ENCODE measurements at regions not wholly inside any gene's neighbourhood (a gene's known extent, or its start where the extent isn't known, plus 50 kb on each side); places are given as distances from the start of the nearest gene placed in this dataset.

GRCh38 chrX:69388526-69388925 lies 115.6 kb upstream of the NALF2 start:
- POLR2A ChIA-PET, result no interaction called here
- no peak overlapping the region for H3K4me3 Mint-ChIP-seq
- H3K4me1 Mint-ChIP-seq (ENCODE audit: low read depth), result no peaks in the 10 kb centered on the region
- no peaks in the 10 kb centered on the region for H3K36me3 Mint-ChIP-seq (ENCODE audit: low read depth)
- H3K27me3 Mint-ChIP-seq (ENCODE audit: low read depth), result no peaks in the 10 kb centered on the region
- ATAC-seq (no peak), DNase-seq (no peak)
- H3K9me3 Mint-ChIP-seq (ENCODE audit: insufficient read depth), result no peaks in the 10 kb centered on the region
- no peak overlapping the region for H3K27ac Mint-ChIP-seq
- CTCF ChIA-PET, result no interaction called here

GRCh38 chrX:69387567-69388487 lies 116.3 kb upstream of the NALF2 start:
- H3K4me3 Mint-ChIP-seq, result no peak overlapping the region
- H3K36me3 Mint-ChIP-seq (ENCODE audit: low read depth), result no peaks in the 10 kb centered on the region
- ChIA-PET POLR2A (no interaction called here), CTCF (interaction anchor here (1.4 kb wide), 1 partner anchor 14 kb away, joined by 4 read pairs; no protein-coding TSS in a partner anchor)
- peak; percentile 61 for ATAC-seq
- H3K27me3 Mint-ChIP-seq (ENCODE audit: low read depth), result no peaks in the 10 kb centered on the region
- peak; percentile 40 for DNase-seq
- H3K9me3 Mint-ChIP-seq (ENCODE audit: insufficient read depth), result no peaks in the 10 kb centered on the region
- H3K27ac Mint-ChIP-seq, result no peak overlapping the region
- no peaks in the 10 kb centered on the region for H3K4me1 Mint-ChIP-seq (ENCODE audit: low read depth)

- CTCF ChIA-PET, result interaction anchor here (1.4 to 2.0 kb wide), 2 partner anchors 13 to 559 kb away, joined by 4 to 8 read pairs; no protein-coding TSS in a partner anchor
- POLR2A ChIA-PET, result no interaction called here
- no peaks in the 10 kb centered on the region for H3K4me1 Mint-ChIP-seq (ENCODE audit: low read depth)
- H3K4me3 Mint-ChIP-seq, result no peak overlapping the region
- no peak for DNase-seq
- no peak for ATAC-seq
- H3K36me3 Mint-ChIP-seq (ENCODE audit: low read depth), result no peaks in the 10 kb centered on the region
- H3K27me3 Mint-ChIP-seq (ENCODE audit: low read depth), result no peaks in the 10 kb centered on the region
- H3K27ac Mint-ChIP-seq, result no peak overlapping the region
- no peaks in the 10 kb centered on the region for H3K9me3 Mint-ChIP-seq (ENCODE audit: insufficient read depth)
These were observed 117.4 kb upstream of the NALF2 start for GRCh38 chrX:69386681-69387080.

- Mint-ChIP-seq H3K4me1 (ENCODE audit: low read depth) (no peaks in the 10 kb centered on the region), H3K4me3 (no peak overlapping the region), H3K27ac (no peak overlapping the region), H3K36me3 (ENCODE audit: low read depth) (no peaks in the 10 kb centered on the region), H3K27me3 (ENCODE audit: low read depth) (no peaks in the 10 kb centered on the region), H3K9me3 (ENCODE audit: insufficient read depth) (no peaks in the 10 kb centered on the region)
- POLR2A ChIA-PET, result no interaction called here
- no peak for ATAC-seq
- no peak for DNase-seq
- CTCF ChIA-PET, result no interaction called here
These were observed 124.7 kb upstream of the NALF2 start for GRCh38 chrX:69379412-69379811.

- ChIA-PET POLR2A (no interaction called here), CTCF (interaction anchor here (1.2 kb wide), 1 partner anchor 13 kb away, joined by 4 read pairs; no protein-coding TSS in a partner anchor)
- Mint-ChIP-seq H3K4me1 (ENCODE audit: low read depth) (no peaks in the 10 kb centered on the region), H3K36me3 (ENCODE audit: low read depth) (no peaks in the 10 kb centered on the region), H3K9me3 (ENCODE audit: insufficient read depth) (no peaks in the 10 kb centered on the region), H3K4me3 (no peak overlapping the region), H3K27ac (no peak overlapping the region), H3K27me3 (ENCODE audit: low read depth) (no peaks in the 10 kb centered on the region)
- DNase-seq, result no peak
- ATAC-seq, result no peak
These were observed 129.6 kb upstream of the NALF2 start for GRCh38 chrX:69374569-69374968.

GRCh38 chrX:69372435-69372834 lies 131.7 kb upstream of the NALF2 start:
- Mint-ChIP-seq H3K27me3 (ENCODE audit: low read depth) (no peaks in the 10 kb centered on the region), H3K4me3 (no peak overlapping the region), H3K9me3 (ENCODE audit: insufficient read depth) (no peaks in the 10 kb centered on the region), H3K4me1 (ENCODE audit: low read depth) (no peaks in the 10 kb centered on the region), H3K27ac (no peak overlapping the region), H3K36me3 (ENCODE audit: low read depth) (no peaks in the 10 kb centered on the region)
- DNase-seq, result no peak
- ATAC-seq, result no peak
- POLR2A ChIA-PET, result no interaction called here
- CTCF ChIA-PET, result no interaction called here

GRCh38 chrX:69371159-69371558 lies 133.0 kb upstream of the NALF2 start:
- no peaks in the 10 kb centered on the region for H3K9me3 Mint-ChIP-seq (ENCODE audit: insufficient read depth)

GRCh38 chrX:69369999-69370398 lies 134.1 kb upstream of the NALF2 start:
- Mint-ChIP-seq H3K9me3 (ENCODE audit: insufficient read depth) (no peaks in the 10 kb centered on the region), H3K27me3 (ENCODE audit: low read depth) (no peaks in the 10 kb centered on the region), H3K4me3 (no peak overlapping the region), H3K27ac (no peak overlapping the region), H3K4me1 (ENCODE audit: low read depth) (no peaks in the 10 kb centered on the region), H3K36me3 (ENCODE audit: low read depth) (no peaks in the 10 kb centered on the region)
- ATAC-seq (no peak), DNase-seq (no peak)
- ChIA-PET CTCF (no interaction called here), POLR2A (no interaction called here)

More at GRCh38 chrX:69371159-69371558, 133.0 kb upstream of the NALF2 start:
- ATAC-seq (no peak), DNase-seq (no peak)
- POLR2A ChIA-PET, result no interaction called here
- Mint-ChIP-seq H3K27me3 (ENCODE audit: low read depth) (no peaks in the 10 kb centered on the region), H3K4me1 (ENCODE audit: low read depth) (no peaks in the 10 kb centered on the region), H3K36me3 (ENCODE audit: low read depth) (no peaks in the 10 kb centered on the region), H3K27ac (no peak overlapping the region), H3K4me3 (no peak overlapping the region)
- CTCF ChIA-PET, result no interaction called here

GRCh38 chrX:69366183-69366582 lies 137.9 kb upstream of the NALF2 start:
- Mint-ChIP-seq H3K9me3 (ENCODE audit: insufficient read depth) (no peaks in the 10 kb centered on the region), H3K36me3 (ENCODE audit: low read depth) (no peaks in the 10 kb centered on the region), H3K27me3 (ENCODE audit: low read depth) (no peaks in the 10 kb centered on the region), H3K27ac (no peak overlapping the region), H3K4me3 (no peak overlapping the region), H3K4me1 (ENCODE audit: low read depth) (no peaks in the 10 kb centered on the region)
- ChIA-PET POLR2A (no interaction called here), CTCF (no interaction called here)
- ATAC-seq, result no peak
- DNase-seq, result no peak

GRCh38 chrX:69365755-69366154 lies 138.4 kb upstream of the NALF2 start:
- Mint-ChIP-seq H3K27me3 (ENCODE audit: low read depth) (no peaks in the 10 kb centered on the region), H3K27ac (no peak overlapping the region), H3K36me3 (ENCODE audit: low read depth) (no peaks in the 10 kb centered on the region), H3K4me3 (no peak overlapping the region), H3K9me3 (ENCODE audit: insufficient read depth) (no peaks in the 10 kb centered on the region), H3K4me1 (ENCODE audit: low read depth) (no peaks in the 10 kb centered on the region)
- ChIA-PET POLR2A (no interaction called here), CTCF (no interaction called here)
- ATAC-seq, result no peak
- no peak for DNase-seq

- H3K27ac Mint-ChIP-seq, result no peak overlapping the region
- no peaks in the 10 kb centered on the region for H3K9me3 Mint-ChIP-seq (ENCODE audit: insufficient read depth)
- H3K4me1 Mint-ChIP-seq (ENCODE audit: low read depth), result no peaks in the 10 kb centered on the region
- no peaks in the 10 kb centered on the region for H3K27me3 Mint-ChIP-seq (ENCODE audit: low read depth)
- no peaks in the 10 kb centered on the region for H3K36me3 Mint-ChIP-seq (ENCODE audit: low read depth)
- CTCF ChIA-PET, result no interaction called here
- POLR2A ChIA-PET, result no interaction called here
- H3K4me3 Mint-ChIP-seq, result no peak overlapping the region
- ATAC-seq (no peak), DNase-seq (no peak)
These were observed 138.8 kb upstream of the NALF2 start for GRCh38 chrX:69365349-69365748.

GRCh38 chrX:69362856-69363255 lies 141.3 kb upstream of the NALF2 start:
- no peaks in the 10 kb centered on the region for H3K36me3 Mint-ChIP-seq (ENCODE audit: low read depth)
- H3K27me3 Mint-ChIP-seq (ENCODE audit: low read depth), result no peaks in the 10 kb centered on the region
- H3K9me3 Mint-ChIP-seq (ENCODE audit: insufficient read depth), result no peaks in the 10 kb centered on the region
- ATAC-seq (no peak), DNase-seq (no peak)
- no peak overlapping the region for H3K4me3 Mint-ChIP-seq
- ChIA-PET CTCF (no interaction called here), POLR2A (no interaction called here)
- no peaks in the 10 kb centered on the region for H3K4me1 Mint-ChIP-seq (ENCODE audit: low read depth)
- no peak overlapping the region for H3K27ac Mint-ChIP-seq

GRCh38 chrX:69362354-69362753 lies 141.8 kb upstream of the NALF2 start:
- Mint-ChIP-seq H3K9me3 (ENCODE audit: insufficient read depth) (no peaks in the 10 kb centered on the region), H3K4me3 (no peak overlapping the region), H3K36me3 (ENCODE audit: low read depth) (no peaks in the 10 kb centered on the region), H3K27ac (no peak overlapping the region), H3K4me1 (ENCODE audit: low read depth) (no peaks in the 10 kb centered on the region), H3K27me3 (ENCODE audit: low read depth) (no peaks in the 10 kb centered on the region)
- ChIA-PET CTCF (no interaction called here), POLR2A (no interaction called here)
- DNase-seq, result no peak
- ATAC-seq, result no peak

Data from activated CD8-positive, alpha-beta T cell treated with anti-CD3 and anti-CD28 coated beads, Interleukin-2, amount 10 ng/mL, durations not matched to agents 7 days and 5 days (primary cell).